ENCODE measurements at regions not wholly inside any gene's neighbourhood (a gene's known extent, or its start where the extent isn't known, plus 50 kb on each side); places are given as distances from the start of the nearest gene placed in this dataset.

- in situ Hi-C loops (cut with HindIII; ENCODE audit: low pct_unique_long_range_greater_than_20kb, low sequenced_read_pairs) = no loop called here
- DNase-seq (ENCODE audit: low read depth in 1 of 2, low spot score in 1 of 2) = no peak
- no peak for TF ChIP-seq JUND (IDR thresholded peaks at IDR 0.05; ENCODE audit: low read depth)
Observed at GRCh38 chr2:58865436-58865835, 624.3 kb upstream of the FANCL start.

DNA sequence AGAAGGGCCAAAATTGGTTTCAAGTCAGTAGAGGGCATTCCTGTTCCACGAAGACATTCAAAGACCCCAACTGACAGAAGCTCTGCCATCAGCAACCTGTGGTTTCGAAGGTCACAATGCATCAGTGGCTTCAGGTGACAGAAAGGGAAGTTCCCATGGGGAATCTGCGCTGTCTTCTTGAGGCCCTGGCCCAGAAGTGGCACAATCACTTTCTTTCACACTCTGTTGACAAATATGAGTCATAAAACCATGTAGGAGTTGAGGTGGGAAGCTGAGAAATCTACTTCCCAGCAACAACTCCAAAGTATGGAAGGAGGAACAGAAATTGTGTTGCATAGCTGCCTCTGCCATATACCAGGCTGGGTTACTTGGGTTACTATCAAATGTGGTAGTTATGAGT is 621.1 kb upstream of the FANCL start:
- DNase-seq (ENCODE audit: low read depth in 1 of 2, low spot score in 1 of 2) = no peak
- in situ Hi-C loops (cut with HindIII; ENCODE audit: low pct_unique_long_range_greater_than_20kb, low sequenced_read_pairs) = no loop called here
- TF ChIP-seq JUND (IDR thresholded peaks at IDR 0.05; ENCODE audit: low read depth) = no peak

GRCh38 chr2:58860586-58860985 is 619.5 kb upstream of the FANCL start:
- in situ Hi-C loops (cut with HindIII; ENCODE audit: low pct_unique_long_range_greater_than_20kb, low sequenced_read_pairs) = no loop called here
- no peak for DNase-seq (ENCODE audit: low read depth in 1 of 2, low spot score in 1 of 2)
- TF ChIP-seq JUND (IDR thresholded peaks at IDR 0.05; ENCODE audit: low read depth) = no peak

DNA sequence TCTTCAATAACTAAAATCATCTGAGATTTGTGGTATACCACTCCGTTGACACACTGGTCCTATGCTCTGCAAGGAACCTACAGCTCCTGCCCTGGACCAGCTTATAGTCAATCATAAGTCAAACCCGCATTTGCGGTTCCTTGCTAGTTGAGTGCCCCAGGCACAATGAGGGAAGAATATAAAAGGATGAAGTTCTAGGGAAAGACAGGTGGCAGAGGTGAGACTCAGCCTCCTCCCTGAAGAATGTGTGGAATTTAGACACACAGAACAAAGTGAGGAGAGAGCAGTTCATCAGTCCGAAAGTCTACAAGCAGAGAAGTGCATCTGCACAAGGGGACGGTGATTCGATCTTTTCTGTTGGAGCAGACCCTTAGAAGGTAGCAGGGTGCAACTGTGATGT is 615.0 kb upstream of the FANCL start:
- DNase-seq (ENCODE audit: low read depth in 1 of 2, low spot score in 1 of 2) = peak in 1 of 2 experiments; percentile 30
- no peak for TF ChIP-seq JUND (IDR thresholded peaks at IDR 0.05; ENCODE audit: low read depth)
- in situ Hi-C loops (cut with HindIII; ENCODE audit: low pct_unique_long_range_greater_than_20kb, low sequenced_read_pairs) = no loop called here

- in situ Hi-C loops (cut with HindIII; ENCODE audit: low pct_unique_long_range_greater_than_20kb, low sequenced_read_pairs) = no loop called here
- no peak for DNase-seq (ENCODE audit: low read depth in 1 of 2, low spot score in 1 of 2)
- TF ChIP-seq JUND (IDR thresholded peaks at IDR 0.05; ENCODE audit: low read depth) = no peak
Observed at GRCh38 chr2:58853420-58853819, 612.3 kb upstream of the FANCL start.

DNA sequence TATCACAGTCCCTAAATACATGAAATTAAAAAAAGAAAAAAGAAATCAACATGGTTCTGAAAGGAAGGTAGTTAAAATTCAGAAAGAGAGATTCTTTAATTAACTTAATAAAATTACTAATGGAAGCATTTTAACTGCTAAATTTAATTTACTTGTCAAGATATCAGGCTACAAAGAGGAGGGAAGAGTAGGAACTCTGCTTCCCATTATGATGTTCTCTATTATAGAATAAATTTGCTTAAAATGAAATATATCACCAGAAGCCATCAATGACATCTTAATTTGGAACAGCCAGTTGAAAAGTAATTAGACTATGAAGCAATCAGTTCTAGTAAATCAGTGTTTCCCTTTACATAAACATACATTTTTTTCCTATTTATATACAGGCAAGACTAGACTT is 611.8 kb upstream of the FANCL start:
- no peak for DNase-seq (ENCODE audit: low read depth in 1 of 2, low spot score in 1 of 2)
- in situ Hi-C loops (cut with HindIII; ENCODE audit: low pct_unique_long_range_greater_than_20kb, low sequenced_read_pairs) = no loop called here
- no peak for TF ChIP-seq JUND (IDR thresholded peaks at IDR 0.05; ENCODE audit: low read depth)

GRCh38 chr2:58852243-58852642 is 611.1 kb upstream of the FANCL start:
- no peak for TF ChIP-seq JUND (IDR thresholded peaks at IDR 0.05; ENCODE audit: low read depth)
- in situ Hi-C loops (cut with HindIII; ENCODE audit: low pct_unique_long_range_greater_than_20kb, low sequenced_read_pairs) = no loop called here
- DNase-seq (ENCODE audit: low read depth in 1 of 2, low spot score in 1 of 2) = no peak

GRCh38 chr2:58851598-58851997 is 610.5 kb upstream of the FANCL start:
- no peak for TF ChIP-seq JUND (IDR thresholded peaks at IDR 0.05; ENCODE audit: low read depth)
- in situ Hi-C loops (cut with HindIII; ENCODE audit: low pct_unique_long_range_greater_than_20kb, low sequenced_read_pairs) = no loop called here
- no peak for DNase-seq (ENCODE audit: low read depth in 1 of 2, low spot score in 1 of 2)

GRCh38 chr2:58845011-58845410 is 603.9 kb upstream of the FANCL start:
- in situ Hi-C loops (cut with HindIII; ENCODE audit: low pct_unique_long_range_greater_than_20kb, low sequenced_read_pairs) = no loop called here
- no peak for TF ChIP-seq JUND (IDR thresholded peaks at IDR 0.05; ENCODE audit: low read depth)
- DNase-seq (ENCODE audit: low read depth in 1 of 2, low spot score in 1 of 2) = no peak

DNA sequence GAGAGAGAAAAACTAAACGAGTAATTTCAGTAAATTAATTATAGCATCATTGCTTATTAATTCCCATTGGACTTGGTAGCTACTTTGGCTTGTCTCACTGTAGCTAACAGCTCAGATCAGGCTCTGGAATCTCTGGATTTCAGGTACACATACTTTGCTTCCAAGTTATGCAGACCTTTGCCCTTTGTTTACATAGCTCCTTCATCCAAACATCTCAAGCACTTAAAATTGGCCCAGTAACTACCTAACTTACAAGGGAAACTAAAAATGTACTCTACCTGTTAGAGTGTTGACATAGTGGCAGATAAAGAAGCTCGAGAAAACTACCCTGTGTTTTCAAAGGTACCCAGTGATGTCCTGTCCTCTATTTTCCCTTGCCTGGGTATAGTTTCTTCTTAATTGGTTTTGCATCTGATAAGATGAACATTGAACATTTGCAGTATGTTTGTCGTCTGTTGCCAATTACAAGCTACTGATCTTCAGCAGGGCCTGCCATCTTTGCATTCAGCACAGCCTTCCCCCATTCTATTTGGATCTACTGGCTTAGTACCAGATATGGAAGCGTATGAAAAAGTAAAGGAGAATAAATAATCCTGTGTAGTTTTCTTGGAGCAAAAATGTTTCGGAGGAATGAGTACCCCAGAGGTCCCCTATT is 601.5 kb upstream of the FANCL start:
- TF ChIP-seq JUND (IDR thresholded peaks at IDR 0.05; ENCODE audit: low read depth) = peak; percentile 23; the same call in 1 of the 2 replicates
- in situ Hi-C loops (cut with HindIII; ENCODE audit: low pct_unique_long_range_greater_than_20kb, low sequenced_read_pairs) = no loop called here
- DNase-seq (ENCODE audit: low read depth in 1 of 2, low spot score in 1 of 2) = peak; percentile 5 to 71

- peak; percentile 7 to 58 for DNase-seq (ENCODE audit: low read depth in 1 of 2, low spot score in 1 of 2)
- in situ Hi-C loops (cut with HindIII; ENCODE audit: low pct_unique_long_range_greater_than_20kb, low sequenced_read_pairs) = no loop called here
Observed at GRCh38 chr2:58834404-58834803, 593.3 kb upstream of the FANCL start.

GRCh38 chr2:58826795-58827194 is 585.7 kb upstream of the FANCL start:
- no peak for TF ChIP-seq JUND (IDR thresholded peaks at IDR 0.05; ENCODE audit: low read depth)
- no peak for DNase-seq (ENCODE audit: low read depth in 1 of 2, low spot score in 1 of 2)
- in situ Hi-C loops (cut with HindIII; ENCODE audit: low pct_unique_long_range_greater_than_20kb, low sequenced_read_pairs) = no loop called here

More at GRCh38 chr2:58834404-58834803, 593.3 kb upstream of the FANCL start:
- no peak for TF ChIP-seq JUND (IDR thresholded peaks at IDR 0.05; ENCODE audit: low read depth)

DNA sequence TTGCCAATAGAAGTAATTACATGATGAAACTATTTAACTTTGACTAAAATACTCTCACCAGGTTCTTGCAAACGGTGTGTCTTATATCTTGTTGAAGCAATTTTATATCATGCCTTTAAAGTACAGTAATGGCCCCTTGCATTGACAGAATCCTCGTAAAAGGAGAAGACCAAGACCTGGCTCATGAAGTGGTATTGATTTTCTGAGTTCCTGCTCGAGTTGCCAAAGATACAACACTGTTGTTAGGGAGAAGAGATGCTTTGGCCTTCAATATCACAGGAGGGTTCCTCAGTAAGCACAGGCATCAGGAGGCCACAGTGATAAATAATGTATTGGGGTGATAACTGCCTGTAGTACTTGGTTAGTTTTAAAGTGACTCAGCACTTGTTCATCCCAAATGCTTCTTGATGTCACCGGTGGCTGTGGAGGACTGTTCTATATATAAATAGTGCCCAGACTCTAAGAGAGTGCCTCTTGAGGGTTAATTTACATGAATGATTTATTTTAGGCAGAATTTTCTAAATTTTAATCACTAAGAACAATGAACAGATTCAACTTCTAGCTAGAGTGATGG is 571.7 kb upstream of the FANCL start:
- DNase-seq (ENCODE audit: low read depth in 1 of 2, low spot score in 1 of 2) = no peak

GRCh38 chr2:58805126-58805525 is 564.0 kb upstream of the FANCL start:
- TF ChIP-seq JUND (IDR thresholded peaks at IDR 0.05; ENCODE audit: low read depth) = no peak
- no peak for DNase-seq (ENCODE audit: low read depth in 1 of 2, low spot score in 1 of 2)
- in situ Hi-C loops (cut with HindIII; ENCODE audit: low pct_unique_long_range_greater_than_20kb, low sequenced_read_pairs) = no loop called here

More for the DNA sequence above, 571.7 kb upstream of the FANCL start:
- no peak for TF ChIP-seq JUND (IDR thresholded peaks at IDR 0.05; ENCODE audit: low read depth)
- in situ Hi-C loops (cut with HindIII; ENCODE audit: low pct_unique_long_range_greater_than_20kb, low sequenced_read_pairs) = no loop called here
